Stimulated activated effector memory CD8-positive, alpha-beta T cell treated with anti-CD3 and anti-CD28 coated beads, Interleukin-12 subunit alpha, Interleukin-12 subunit beta, amount 100 ng/mL, for 72 hours (primary cell): ENCODE measurements at regions not wholly inside any gene's neighbourhood (a gene's known extent, or its start where the extent isn't known, plus 50 kb on each side); places are given as distances from the start of the nearest gene placed in this dataset.
"Not testable (repeated sequence)": the region's sequence is repeated elsewhere in the genome, so short reads cannot be mapped to it uniquely, and the experiment has no call there.

Experiments used
- ATAC-seq: fragments of 150-1000 bp; cut with Tn5 transposase; 2 replicates; pipeline ENCODE4 v1.10.0; 2021
- DNase-seq, 2 donors: peaks; one replicate each; pipeline ENCODE4 v3.0.0; 2021 to 2022; ENCODE audit warnings: low spot score in 2 of 2
- H3K27ac Mint-ChIP-seq: one replicate; pipeline ENCODE4 v1.8.0; 2022; ENCODE audit warnings: mild to moderate bottlenecking, mixed read lengths
- H3K36me3 Mint-ChIP-seq: one replicate; pipeline ENCODE4 v1.8.0; 2022; ENCODE audit warnings: mild to moderate bottlenecking, mixed read lengths
- H3K4me1 Mint-ChIP-seq: one replicate; pipeline ENCODE4 v1.8.0; 2022; ENCODE audit warnings: mixed read lengths
- H3K4me3 Mint-ChIP-seq: one replicate; pipeline ENCODE4 v1.8.0; 2022; ENCODE audit warnings: mild to moderate bottlenecking, mixed read lengths
- H3K9me3 Mint-ChIP-seq: one replicate; pipeline ENCODE4 v1.8.0; 2022; ENCODE audit warnings: mixed read lengths

DNA sequence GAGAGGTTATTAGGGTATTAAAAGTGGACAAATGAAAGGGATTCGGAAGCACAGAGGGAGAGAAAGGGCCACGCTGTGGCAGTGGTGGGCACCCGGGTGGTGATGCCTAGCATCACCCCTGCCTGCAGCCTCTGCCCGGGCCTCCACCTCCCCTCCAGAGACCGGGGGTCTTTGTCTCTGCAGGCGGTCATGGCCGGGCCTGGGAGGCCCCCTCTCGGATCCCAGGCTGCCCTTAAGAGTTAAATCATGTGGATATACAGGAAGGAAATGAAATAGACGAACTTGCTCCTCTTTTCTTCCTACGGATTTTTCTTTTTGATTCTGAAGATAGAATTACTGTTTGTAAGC is 319.6 kb downstream of the ZNF536 start:
- Mint-ChIP-seq H3K4me3 (no peak overlapping the region), H3K36me3 (no peaks in the 10 kb centered on the region), H3K9me3 (no peaks in the 10 kb centered on the region), H3K27ac (no peak overlapping the region), H3K4me1 (peaks cover 5% of the 10 kb centered on the region)
- no peak for DNase-seq
- ATAC-seq = no peak

DNA sequence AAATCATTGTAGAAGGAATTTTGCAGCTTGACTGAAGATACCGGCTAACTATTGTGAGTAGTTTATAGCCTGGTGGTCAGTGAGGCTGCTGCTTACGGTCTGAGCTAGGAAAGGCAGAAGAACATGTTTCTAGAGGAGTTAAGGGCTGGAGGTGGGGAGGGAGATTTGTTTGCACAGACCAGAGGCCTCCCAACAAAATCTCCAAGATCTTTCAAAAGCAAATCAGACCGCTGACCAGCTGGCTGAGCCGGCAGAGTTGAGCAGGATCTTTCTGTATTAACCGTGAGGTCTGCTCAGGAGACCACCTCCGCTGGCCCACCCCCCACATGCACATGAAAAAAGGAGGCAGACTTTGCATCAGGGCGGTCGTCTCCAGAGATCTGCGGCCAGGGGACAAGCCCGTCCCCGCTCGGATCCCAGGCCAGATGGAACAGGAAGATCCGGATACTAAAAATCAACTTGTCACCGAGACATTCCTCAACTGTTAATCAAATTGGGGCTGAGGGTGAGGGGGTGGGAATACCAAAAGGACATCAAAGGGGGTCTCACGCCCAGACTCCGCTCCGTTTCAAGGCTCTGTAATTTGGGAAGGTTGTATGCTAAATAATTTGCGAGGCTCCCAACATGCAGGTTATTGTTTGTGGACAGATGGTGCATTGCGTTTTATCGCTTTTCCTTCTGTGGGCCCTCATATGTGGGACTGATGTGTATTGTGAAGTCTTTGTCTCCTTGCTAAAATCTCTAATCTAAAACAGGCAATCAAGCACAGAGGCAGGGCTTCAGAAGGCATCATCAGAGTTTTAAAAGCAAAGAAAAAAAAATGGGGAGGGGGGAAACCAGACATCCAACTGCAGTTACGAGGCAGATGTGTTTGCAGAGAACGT is 319.0 kb downstream of the ZNF536 start:
- DNase-seq (no peak), ATAC-seq (no peak)
- no peak overlapping the region for H3K4me3 Mint-ChIP-seq
- H3K36me3 Mint-ChIP-seq = no peaks in the 10 kb centered on the region
- H3K27ac Mint-ChIP-seq = no peak overlapping the region
- peaks cover 5% of the 10 kb centered on the region for H3K4me1 Mint-ChIP-seq
- H3K9me3 Mint-ChIP-seq = no peaks in the 10 kb centered on the region

DNA sequence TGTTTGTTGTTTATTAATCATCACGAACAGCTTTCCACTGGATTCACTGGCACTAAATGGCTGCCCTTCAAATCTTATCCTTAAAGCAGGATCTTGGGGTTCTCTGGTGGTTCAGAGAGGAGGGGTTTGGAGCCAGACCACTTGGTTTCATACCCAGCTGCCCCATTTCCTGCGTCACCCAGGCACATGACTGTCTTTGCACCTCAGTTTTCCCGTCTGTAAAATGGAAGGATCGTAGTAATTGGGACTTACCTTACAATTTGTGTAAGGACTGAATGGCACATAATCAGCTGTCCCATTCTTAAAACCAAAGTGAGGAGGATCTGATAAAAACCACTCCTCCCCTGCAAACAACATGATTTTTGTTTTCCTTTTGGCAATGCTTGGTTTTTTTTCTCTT is 318.3 kb downstream of the ZNF536 start:
- Mint-ChIP-seq H3K4me3 (no peak overlapping the region), H3K27ac (no peak overlapping the region), H3K9me3 (no peaks in the 10 kb centered on the region), H3K4me1 (peaks cover 5% of the 10 kb centered on the region), H3K36me3 (no peaks in the 10 kb centered on the region)
- no peak for ATAC-seq
- no peak for DNase-seq

DNA sequence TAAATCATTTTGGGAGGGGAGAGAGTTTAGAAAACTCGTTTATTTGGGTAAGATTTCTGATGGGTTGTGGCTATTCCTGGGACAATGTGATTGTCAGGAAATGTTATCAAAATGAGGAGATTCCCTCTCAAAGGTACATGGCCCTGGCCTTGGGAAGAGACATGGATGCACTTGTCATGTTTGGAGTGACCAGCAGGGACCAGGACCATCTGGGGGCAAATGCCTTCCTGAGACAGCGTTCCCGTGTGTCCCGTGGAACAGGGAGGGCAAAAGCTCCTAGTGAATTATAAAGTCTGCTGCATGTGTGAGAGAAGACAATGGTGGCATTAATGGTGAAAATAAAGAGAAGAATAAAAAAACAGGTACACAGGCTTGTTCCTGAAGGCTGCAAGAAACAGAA is 317.3 kb downstream of the ZNF536 start:
- no peaks in the 10 kb centered on the region for H3K9me3 Mint-ChIP-seq
- H3K27ac Mint-ChIP-seq = no peak overlapping the region
- ATAC-seq (no peak), DNase-seq (no peak)
- peaks cover under 1% of the 10 kb centered on the region for H3K4me1 Mint-ChIP-seq
- H3K4me3 Mint-ChIP-seq = no peak overlapping the region
- no peaks in the 10 kb centered on the region for H3K36me3 Mint-ChIP-seq

DNA sequence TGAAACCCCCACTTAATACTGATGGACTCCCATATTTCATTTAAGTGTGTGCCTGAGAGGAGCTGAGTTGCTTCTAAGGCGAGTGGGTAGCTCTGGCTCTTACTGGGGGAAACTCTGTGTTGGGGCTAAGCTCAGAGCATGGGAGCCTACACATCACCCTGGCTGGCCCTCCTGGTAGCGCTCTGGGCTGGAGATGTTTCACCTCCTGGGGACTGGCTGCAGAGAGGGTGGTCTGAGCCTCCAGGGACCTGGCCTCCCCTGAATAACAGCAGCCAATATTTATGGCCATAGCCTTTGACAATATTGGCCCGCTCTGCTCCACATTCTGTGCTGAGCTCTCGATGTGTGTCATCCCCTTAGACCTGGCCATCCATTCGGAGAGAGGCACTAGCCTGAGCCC is 316.5 kb downstream of the ZNF536 start:
- no peak overlapping the region for H3K4me3 Mint-ChIP-seq
- DNase-seq (no peak), ATAC-seq (no peak)
- H3K36me3 Mint-ChIP-seq = no peaks in the 10 kb centered on the region
- no peaks in the 10 kb centered on the region for H3K9me3 Mint-ChIP-seq
- no peaks in the 10 kb centered on the region for H3K4me1 Mint-ChIP-seq
- H3K27ac Mint-ChIP-seq = no peak overlapping the region

DNA sequence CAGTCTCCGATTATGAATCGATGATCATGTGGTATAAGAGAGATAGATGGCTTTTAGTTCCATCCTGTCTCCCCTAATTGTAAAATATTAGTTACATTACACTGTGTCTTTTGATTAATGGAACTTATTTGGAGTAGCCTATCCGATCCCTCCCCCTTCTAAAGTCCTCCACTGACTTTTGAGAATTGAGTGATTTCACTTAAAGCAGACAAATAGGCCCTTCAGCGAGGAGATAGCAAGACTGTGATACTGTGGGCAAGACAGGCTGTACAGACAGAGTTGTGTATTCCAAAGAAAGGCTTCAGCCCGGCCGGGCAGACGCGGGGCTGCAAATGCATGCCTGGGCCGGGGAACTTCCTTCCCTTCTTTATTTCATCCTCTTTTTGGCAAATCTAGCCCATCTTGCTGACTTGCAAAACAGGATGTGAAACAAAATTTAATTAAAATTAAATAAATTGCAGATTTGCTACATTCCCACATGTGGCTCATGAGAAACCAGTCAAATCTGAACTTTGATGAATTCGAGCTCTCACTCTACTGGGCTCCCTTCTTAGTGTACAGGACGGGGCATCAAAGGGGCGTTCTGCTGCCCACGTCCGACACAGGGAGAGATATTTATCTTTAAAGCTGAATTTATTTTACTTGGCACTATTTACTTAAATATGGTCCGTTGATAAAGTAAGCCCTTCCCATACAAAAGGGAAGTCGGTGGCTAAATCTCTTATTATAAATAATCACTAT is 314.8 kb downstream of the ZNF536 start:
- H3K27ac Mint-ChIP-seq = no peak overlapping the region
- DNase-seq (no peak), ATAC-seq (no peak)
- no peak overlapping the region for H3K4me3 Mint-ChIP-seq
- H3K4me1 Mint-ChIP-seq = no peaks in the 10 kb centered on the region
- no peaks in the 10 kb centered on the region for H3K9me3 Mint-ChIP-seq
- H3K36me3 Mint-ChIP-seq = no peaks in the 10 kb centered on the region

DNA sequence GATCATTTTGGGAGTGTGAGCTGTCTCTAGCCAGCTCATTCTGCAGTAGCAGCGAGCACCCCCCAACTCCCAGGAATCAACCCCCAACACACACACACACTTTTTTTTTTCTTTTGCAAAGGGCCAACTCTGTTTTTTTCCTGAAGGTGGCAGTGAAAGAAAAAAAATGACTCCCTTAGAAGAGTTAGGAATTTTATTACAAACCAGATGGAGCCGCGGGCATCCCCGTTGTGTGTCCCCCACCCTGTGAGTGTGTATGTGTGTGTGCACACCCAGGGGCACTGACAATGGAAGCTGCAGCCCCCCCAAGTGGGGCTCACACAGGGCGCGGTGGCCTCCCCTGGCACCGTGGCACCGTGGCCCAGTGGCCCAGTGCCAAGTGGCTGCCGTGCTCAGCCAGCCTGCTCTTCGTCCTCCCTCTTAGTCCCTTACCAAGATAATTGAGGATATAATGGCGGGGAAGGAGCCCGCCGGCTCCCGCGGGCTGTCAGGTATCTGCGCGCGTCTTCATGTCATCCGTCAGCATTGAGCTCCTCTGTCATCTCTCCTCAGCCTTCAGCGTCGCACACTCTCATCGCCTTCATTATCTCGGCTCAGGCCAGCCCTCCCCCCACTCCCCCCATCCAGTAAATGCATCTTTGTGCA is 314.1 kb downstream of the ZNF536 start:
- no peak overlapping the region for H3K4me3 Mint-ChIP-seq
- no peak for DNase-seq

DNA sequence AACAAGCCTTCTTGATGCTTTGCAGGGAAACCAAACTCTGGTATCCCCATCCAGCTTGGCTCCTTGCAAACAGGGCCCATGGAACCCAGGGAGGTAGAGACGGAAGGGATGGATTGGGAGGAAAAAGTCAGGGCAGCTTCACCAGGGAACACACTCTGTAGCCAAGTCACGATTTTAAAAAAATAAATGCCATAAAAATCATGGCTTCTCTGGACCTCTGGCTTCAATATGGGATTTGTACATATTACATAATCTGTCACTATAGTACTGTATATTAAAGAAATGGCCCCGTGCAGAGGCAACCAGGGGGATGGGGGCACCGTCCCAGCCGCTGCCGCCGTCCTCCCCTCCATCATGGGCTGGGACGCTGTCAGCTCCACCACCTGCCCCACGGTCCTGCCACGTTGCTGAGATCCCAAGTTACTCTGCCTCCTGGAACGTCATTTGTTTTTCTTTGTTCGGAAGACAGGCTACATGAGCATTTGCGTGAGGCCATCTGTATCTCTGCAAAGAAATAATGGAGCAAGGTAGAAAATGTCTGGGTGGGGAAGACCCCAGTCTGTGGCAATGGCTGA is 313.3 kb downstream of the ZNF536 start:
- Mint-ChIP-seq H3K4me3 (no peak overlapping the region), H3K9me3 (no peaks in the 10 kb centered on the region), H3K27ac (no peak overlapping the region), H3K4me1 (no peaks in the 10 kb centered on the region), H3K36me3 (no peaks in the 10 kb centered on the region)
- ATAC-seq (no peak), DNase-seq (no peak)

More for the DNA sequence above, 314.1 kb downstream of the ZNF536 start:
- no peak for ATAC-seq
- Mint-ChIP-seq H3K27ac (no peak overlapping the region), H3K4me1 (no peaks in the 10 kb centered on the region), H3K36me3 (no peaks in the 10 kb centered on the region), H3K9me3 (no peaks in the 10 kb centered on the region)

DNA sequence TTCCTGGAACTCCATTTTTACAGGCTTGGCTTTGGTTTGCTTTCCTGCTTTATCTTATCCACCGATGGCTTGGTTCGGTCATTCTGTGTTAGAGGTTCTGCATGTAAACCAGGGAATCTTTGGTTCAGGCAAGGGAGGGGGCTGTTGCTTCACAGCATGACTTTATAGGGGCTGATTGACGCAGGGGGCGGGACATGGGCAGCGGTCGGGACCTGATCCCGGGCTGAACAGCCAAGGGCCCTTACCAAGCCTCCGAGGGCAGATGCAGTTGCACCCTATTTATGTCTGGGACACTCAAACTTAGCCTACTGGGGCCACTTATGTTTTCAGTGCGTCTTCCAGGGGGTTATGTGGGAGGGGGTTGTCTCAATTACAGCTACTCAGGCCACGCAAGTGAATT is 312.4 kb downstream of the ZNF536 start:
- DNase-seq (no peak), ATAC-seq (no peak)
- Mint-ChIP-seq H3K4me3 (no peak overlapping the region), H3K4me1 (no peaks in the 10 kb centered on the region), H3K36me3 (no peaks in the 10 kb centered on the region), H3K9me3 (no peaks in the 10 kb centered on the region), H3K27ac (no peak overlapping the region)

DNA sequence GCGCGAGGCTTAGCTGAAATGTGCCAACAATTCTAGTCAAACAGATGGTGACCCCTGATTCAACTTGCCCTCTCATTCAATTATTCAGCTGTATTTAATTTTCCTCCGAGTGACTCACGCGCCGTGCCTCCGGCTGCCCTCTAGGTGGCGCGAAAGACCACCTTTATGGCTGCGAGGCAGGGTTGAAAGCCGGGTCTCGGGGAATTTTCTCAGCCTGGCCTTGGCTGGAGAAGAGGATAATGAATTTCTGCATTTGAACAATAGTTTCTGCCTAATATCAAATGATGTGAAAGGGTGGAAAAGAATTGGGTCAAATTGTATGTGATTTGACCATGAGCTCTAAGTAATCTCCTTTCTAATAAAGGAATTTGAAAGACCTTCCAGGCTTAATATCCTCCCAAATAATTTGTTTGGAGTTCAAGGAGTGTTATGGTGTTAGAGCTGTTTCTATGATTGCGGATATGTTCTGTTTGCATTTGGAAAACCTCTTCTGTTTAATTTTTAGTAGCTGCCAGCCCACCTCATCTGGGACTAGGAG is 310.9 kb downstream of the ZNF536 start:
- Mint-ChIP-seq H3K4me3 (no peak overlapping the region), H3K27ac (no peak overlapping the region)

DNA sequence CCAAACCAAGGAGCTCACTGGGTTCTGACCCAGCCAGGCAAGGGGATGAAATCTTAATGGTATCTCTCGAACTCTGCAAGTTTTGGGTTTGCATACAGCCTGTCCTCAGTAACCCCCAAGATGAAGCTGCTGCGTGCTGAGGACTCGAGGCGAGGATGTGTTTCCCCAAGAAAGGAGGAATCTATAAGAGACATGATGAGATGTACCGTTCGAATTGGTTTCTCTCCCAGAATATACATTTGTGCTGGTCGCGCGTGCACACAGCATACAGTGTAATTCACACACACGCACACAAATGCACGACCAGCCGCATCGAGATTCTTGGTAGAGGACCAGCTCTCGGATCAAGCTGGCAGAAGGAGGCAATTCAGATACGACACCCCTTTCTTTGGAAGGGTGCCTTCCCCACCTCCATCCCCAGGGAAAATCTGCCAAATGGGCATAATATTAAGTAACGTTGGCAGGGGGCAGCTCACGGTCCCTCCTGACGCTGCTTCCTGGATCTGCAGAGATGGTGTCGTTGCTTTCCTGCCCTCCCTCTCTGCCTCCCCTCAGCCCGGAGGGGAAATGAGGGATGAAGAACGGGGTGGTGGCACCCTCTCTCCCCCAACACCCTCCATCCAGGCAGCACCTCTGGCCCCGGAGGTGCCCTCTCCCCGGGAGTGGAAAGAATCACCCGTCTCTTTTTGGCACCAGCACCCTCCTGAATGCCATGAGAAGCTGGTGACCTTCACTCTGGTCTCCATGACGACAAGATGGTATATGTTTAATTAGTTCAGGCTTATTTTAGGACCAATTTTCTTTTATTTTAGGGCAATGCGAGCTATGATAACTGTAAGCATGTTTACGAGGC is 310.2 kb downstream of the ZNF536 start:
- H3K9me3 Mint-ChIP-seq = no peaks in the 10 kb centered on the region
- H3K27ac Mint-ChIP-seq = no peak overlapping the region
- no peak for ATAC-seq
- no peaks in the 10 kb centered on the region for H3K36me3 Mint-ChIP-seq
- H3K4me3 Mint-ChIP-seq = no peak overlapping the region
- DNase-seq = no peak
- H3K4me1 Mint-ChIP-seq = no peaks in the 10 kb centered on the region

More for the DNA sequence above, 310.9 kb downstream of the ZNF536 start:
- peak; percentile 46 for ATAC-seq
- peak; percentile 42 to 62 for DNase-seq
- Mint-ChIP-seq H3K4me1 (no peaks in the 10 kb centered on the region), H3K9me3 (no peaks in the 10 kb centered on the region), H3K36me3 (no peaks in the 10 kb centered on the region)

DNA sequence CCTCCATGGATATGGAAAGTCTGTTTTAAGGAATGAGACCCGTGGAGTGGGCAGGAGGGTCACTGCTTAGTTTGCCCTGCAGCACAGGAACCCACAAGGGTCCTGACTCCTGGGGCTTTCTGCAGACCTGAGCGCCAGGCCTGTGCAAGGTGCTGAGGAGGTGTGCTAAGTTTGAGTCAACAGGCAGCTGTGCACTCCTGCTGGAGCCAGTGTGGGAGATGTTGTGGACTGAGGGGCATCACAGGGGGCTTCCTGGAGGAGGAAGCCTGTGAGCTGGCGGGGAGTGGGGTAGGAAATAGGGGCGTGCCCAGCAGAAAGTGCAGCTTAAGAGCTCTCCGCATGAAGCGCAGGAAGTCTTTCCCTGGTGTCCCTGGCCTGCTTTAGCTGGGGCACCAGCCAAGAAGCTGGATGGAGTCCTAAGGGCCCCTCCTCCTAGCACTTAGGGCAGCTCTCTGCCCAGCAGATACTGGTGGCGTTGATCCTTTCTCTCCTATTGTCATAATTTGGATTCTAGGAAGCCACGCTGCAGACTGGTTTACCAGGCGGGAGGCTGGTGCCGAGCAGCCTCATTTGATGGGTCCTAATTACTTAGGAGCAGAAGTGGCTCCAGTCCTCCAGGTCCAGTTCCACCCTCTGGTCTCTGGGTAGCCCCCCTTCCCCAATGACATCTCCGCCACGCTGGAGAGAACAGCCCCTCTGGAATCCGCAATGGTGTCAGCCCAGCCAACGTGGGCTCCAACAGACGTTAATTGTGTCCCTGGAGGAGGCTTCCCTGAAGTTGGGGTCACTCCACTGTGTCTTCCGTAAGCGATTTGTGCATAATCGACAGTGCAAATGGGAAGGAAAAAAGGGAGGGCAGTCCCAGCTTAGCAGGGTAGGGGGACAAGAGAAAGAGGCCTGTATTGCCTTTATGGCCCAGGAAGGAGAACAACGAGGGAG is 309.2 kb downstream of the ZNF536 start:
- DNase-seq (no peak), ATAC-seq (no peak)
- Mint-ChIP-seq H3K36me3 (no peaks in the 10 kb centered on the region), H3K27ac (no peak overlapping the region), H3K4me3 (no peak overlapping the region), H3K9me3 (no peaks in the 10 kb centered on the region), H3K4me1 (no peaks in the 10 kb centered on the region)

DNA sequence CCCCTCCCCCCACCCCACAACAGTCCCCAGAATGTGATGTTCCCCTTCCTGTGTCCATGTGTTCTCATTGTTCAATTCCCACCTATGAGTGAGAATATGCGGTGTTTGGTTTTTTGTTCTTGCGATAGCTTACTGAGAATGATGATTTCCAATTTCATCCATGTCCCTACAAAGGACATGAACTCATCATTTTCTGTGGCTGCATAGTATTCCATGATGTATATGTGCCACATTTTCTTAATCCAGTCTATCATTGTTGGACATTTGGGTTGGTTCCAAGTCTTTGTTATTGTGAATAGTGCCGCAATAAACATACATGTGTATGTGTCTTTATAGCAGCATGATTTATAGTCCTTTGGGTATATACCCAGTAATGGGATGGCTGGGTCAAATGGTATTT is 308.2 kb downstream of the ZNF536 start:
- not testable (repeated sequence) for ATAC-seq, DNase-seq, H3K9me3 Mint-ChIP-seq, H3K36me3 Mint-ChIP-seq, H3K27ac Mint-ChIP-seq, H3K4me3 Mint-ChIP-seq, H3K4me1 Mint-ChIP-seq

DNA sequence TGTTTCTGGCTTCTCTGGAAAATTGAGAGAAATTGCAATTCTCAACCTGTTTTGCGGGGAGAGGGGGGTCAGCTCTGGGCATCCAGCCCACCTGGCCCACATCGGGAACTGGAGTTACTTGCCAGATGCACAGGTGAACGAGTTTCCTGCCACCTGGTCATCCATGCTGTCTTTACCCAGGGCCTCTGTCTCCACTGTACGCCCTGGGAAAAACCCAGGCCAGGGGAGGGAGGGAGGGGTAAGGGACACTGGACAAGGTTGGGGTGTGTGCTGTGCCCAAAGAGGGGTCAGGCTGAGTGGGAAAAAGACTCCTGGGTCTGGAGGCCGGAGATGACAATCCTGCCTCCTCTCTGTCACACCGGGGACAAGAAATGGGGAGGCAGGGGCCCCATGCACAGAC is 307.6 kb downstream of the ZNF536 start:
- Mint-ChIP-seq H3K36me3 (no peaks in the 10 kb centered on the region), H3K4me3 (no peak overlapping the region), H3K27ac (no peak overlapping the region), H3K4me1 (no peaks in the 10 kb centered on the region), H3K9me3 (no peaks in the 10 kb centered on the region)
- DNase-seq (no peak), ATAC-seq (no peak)
